Caco-2 (cell line): ENCODE measurements at regions not wholly inside any gene's neighbourhood (a gene's known extent, or its start where the extent isn't known, plus 50 kb on each side); places are given as distances from the start of the nearest gene placed in this dataset.

Experiments
- BruUV-seq: library from RNA; stranded (reverse); fragments of 400-500 nt; replicated peaks from 2 replicates; lab custom pipeline; 2021; lab: Mats Ljungman, UMichigan
- CTCF ChIA-PET: fragments of 300-600 bp; sonication (Branson Sonifier 250); formaldehyde crosslinking; loops from one replicate; lab custom pipeline; 2022; ENCODE audit warnings: antibody characterized with exemption; lab: Charles Lee
- POLR2A ChIA-PET: fragments of 300-600 bp; sonication (Branson Sonifier 250); formaldehyde crosslinking; loops from one replicate; lab custom pipeline; 2022; ENCODE audit warnings: antibody characterized with exemption; lab: Charles Lee
- DNase-seq, 2 experiments: peaks; one replicate each; pipeline versions ENCODE4 v3.0.0 to v3.0.0-alpha.2; 2020 to 2022
- H3K27me3 ChIP-seq: replicated peaks from 2 replicates; pipeline ENCODE4 v1.6.0; 2011; ENCODE audit warnings: low read length; ENCODE audit not compliant: control insufficient read depth, insufficient read depth
- H3K36me3 ChIP-seq: 2 replicates; pipeline ENCODE4 v1.5.1; 2011; ENCODE audit warnings: low read length; ENCODE audit not compliant: control insufficient read depth, insufficient read depth
- H3K4me1 ChIP-seq: fragments of 250-450 bp; sonication (Bioruptor Pico); 2 replicates; pipeline ENCODE4 v1.5.1; 2020; ENCODE audit warnings: mild to moderate bottlenecking
- H3K4me3 ChIP-seq: 2 replicates; pipeline ENCODE4 v1.5.1; 2011; ENCODE audit warnings: low read depth, mild to moderate bottlenecking, control low read depth, low read length
- H3K9me3 ChIP-seq: fragments of 250-450 bp; sonication (Bioruptor Pico); 2 replicates; pipeline ENCODE4 v1.5.1; 2020; ENCODE audit warnings: mild to moderate bottlenecking, moderate library complexity
- H3K27ac Mint-ChIP-seq: one replicate; pipeline ENCODE4 v1.8.0; 2022; ENCODE audit warnings: mixed read lengths; ENCODE audit not compliant: unreplicated experiment
- H3K27me3 Mint-ChIP-seq: one replicate; pipeline ENCODE4 v1.8.0; 2022; ENCODE audit warnings: mixed read lengths; ENCODE audit not compliant: insufficient read depth, unreplicated experiment
- H3K36me3 Mint-ChIP-seq: one replicate; pipeline ENCODE4 v1.8.0; 2022; ENCODE audit warnings: mild to moderate bottlenecking, mixed read lengths; ENCODE audit not compliant: insufficient read depth, unreplicated experiment
- H3K4me1 Mint-ChIP-seq: one replicate; pipeline ENCODE4 v1.8.0; 2022; ENCODE audit warnings: low read depth, mixed read lengths; ENCODE audit not compliant: unreplicated experiment
- H3K4me3 Mint-ChIP-seq: one replicate; pipeline ENCODE4 v1.8.0; 2022; ENCODE audit warnings: mild to moderate bottlenecking, moderate library complexity, mixed read lengths; ENCODE audit not compliant: unreplicated experiment
- H3K9me3 Mint-ChIP-seq: one replicate; pipeline ENCODE4 v1.8.0; 2022; ENCODE audit warnings: mixed read lengths; ENCODE audit not compliant: unreplicated experiment
- CTCF ChIP-seq, 2 experiments: fragments of 200-600 bp in 1 of 2; IDR thresholded peaks; 1 replicate in 1 of 2; 2 replicates in 1 of 2; pipeline versions ENCODE4 v1.5.1 to v1.8.0; 2011 to 2022; ENCODE audit warnings: antibody characterized with exemption in 1 of 2, control low read depth in 1 of 2, inconsistent platforms in 1 of 2, low read depth in 1 of 2, low read length in 1 of 2, mild to moderate bottlenecking in 1 of 2, moderate library complexity in 1 of 2; ENCODE audit not compliant: insufficient read depth in 1 of 2, severe bottlenecking in 1 of 2, unreplicated experiment in 1 of 2
- intact Hi-C: fragments of 100-400 bp; cut with micrococcal nuclease; formaldehyde crosslinking; loops from one replicate; pipeline ENCODE4 v1.10.0; 2022; ENCODE audit not compliant: unreplicated experiment

- no peak for TF ChIP-seq CTCF (IDR thresholded peaks at IDR 0.05; ENCODE audit: insufficient read depth in 1 of 2, low read depth in 1 of 2, low read length in 1 of 2, severe bottlenecking in 1 of 2, unreplicated experiment in 1 of 2)
- H3K4me1 Mint-ChIP-seq = no peaks in the 10 kb centered on the region
- H3K4me3 Mint-ChIP-seq = no peak overlapping the region
- ChIA-PET CTCF (no interaction called here), POLR2A (no interaction called here)
- H3K36me3 Mint-ChIP-seq = no peaks in the 10 kb centered on the region
- Histone ChIP-seq H3K4me3 (no peak overlapping the region), H3K36me3 (no peaks in the 10 kb centered on the region), H3K4me1 (no peaks in the 10 kb centered on the region), H3K9me3 (no peaks in the 10 kb centered on the region), H3K27me3 (no peaks in the 10 kb centered on the region)
- H3K27ac Mint-ChIP-seq = no peak overlapping the region
- DNase-seq = no peak
- H3K9me3 Mint-ChIP-seq = peaks cover 15% of the 10 kb centered on the region
- H3K27me3 Mint-ChIP-seq = no peaks in the 10 kb centered on the region
- intact Hi-C loops = no loop called here
- BruUV-seq = no TSS peak
Observed at GRCh38 chr4:126306152-126306869, 991.6 kb downstream of the FAT4 start.

- Histone ChIP-seq H3K4me1 (no peaks in the 10 kb centered on the region), H3K27me3 (no peaks in the 10 kb centered on the region), H3K9me3 (no peaks in the 10 kb centered on the region), H3K36me3 (no peaks in the 10 kb centered on the region), H3K4me3 (no peak overlapping the region)
- H3K27ac Mint-ChIP-seq = no peak overlapping the region
- intact Hi-C loops = no loop called here
- DNase-seq = no peak
- ChIA-PET POLR2A (no interaction called here), CTCF (no interaction called here)
- H3K4me1 Mint-ChIP-seq = no peaks in the 10 kb centered on the region
- BruUV-seq = no TSS peak
- TF ChIP-seq CTCF (IDR thresholded peaks at IDR 0.05; ENCODE audit: insufficient read depth in 1 of 2, low read depth in 1 of 2, low read length in 1 of 2, severe bottlenecking in 1 of 2, unreplicated experiment in 1 of 2) = no peak
- H3K4me3 Mint-ChIP-seq = no peak overlapping the region
- H3K27me3 Mint-ChIP-seq = no peaks in the 10 kb centered on the region
- no peaks in the 10 kb centered on the region for H3K36me3 Mint-ChIP-seq
- no peaks in the 10 kb centered on the region for H3K9me3 Mint-ChIP-seq
Observed at GRCh38 chr4:126318376-126318775, 1003.6 kb downstream of the FAT4 start.

DNA sequence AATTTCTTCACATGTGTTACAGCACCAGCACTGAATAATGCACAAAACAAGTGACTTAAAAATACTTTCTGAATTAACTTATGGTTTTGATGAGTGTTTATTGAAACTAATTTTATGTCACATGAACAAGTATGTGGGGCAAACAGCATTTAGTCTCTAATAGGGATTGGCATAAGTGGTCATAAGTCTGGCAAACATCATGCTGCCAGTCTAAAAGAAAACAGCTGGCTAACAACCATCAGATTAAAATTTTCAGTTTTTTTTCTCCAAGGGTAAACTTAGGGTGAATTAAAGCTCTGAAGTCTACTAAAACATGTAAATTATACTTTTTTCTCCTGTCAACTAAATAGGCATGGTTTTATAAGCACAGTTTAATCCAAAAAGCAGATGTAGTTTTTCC, 1014.2 kb downstream of the FAT4 start:
- H3K4me3 ChIP-seq = no peak overlapping the region
- no peak overlapping the region for H3K27ac Mint-ChIP-seq
- no peak overlapping the region for H3K4me3 Mint-ChIP-seq
- no peaks in the 10 kb centered on the region for H3K4me1 ChIP-seq
- no TSS peak for BruUV-seq
- H3K27me3 Mint-ChIP-seq = peaks cover 2% of the 10 kb centered on the region
- H3K36me3 Mint-ChIP-seq = no peaks in the 10 kb centered on the region
- POLR2A ChIA-PET = no interaction called here
- intact Hi-C loops = no loop called here
- CTCF ChIA-PET = no interaction called here
- H3K9me3 ChIP-seq = no peaks in the 10 kb centered on the region
- H3K36me3 ChIP-seq = no peaks in the 10 kb centered on the region
- H3K27me3 ChIP-seq = no peaks in the 10 kb centered on the region
- H3K4me1 Mint-ChIP-seq = no peaks in the 10 kb centered on the region
- TF ChIP-seq CTCF (IDR thresholded peaks at IDR 0.05; ENCODE audit: insufficient read depth in 1 of 2, low read depth in 1 of 2, low read length in 1 of 2, severe bottlenecking in 1 of 2, unreplicated experiment in 1 of 2) = no peak
- no peak for DNase-seq
- H3K9me3 Mint-ChIP-seq = no peaks in the 10 kb centered on the region
